GM10266 (cell line): ENCODE measurements at regions not wholly inside any gene's neighbourhood (a gene's known extent, or its start where the extent isn't known, plus 50 kb on each side); places are given as distances from the start of the nearest gene placed in this dataset.

Experiments used
- DNase-seq: peaks from one replicate; pipeline ENCODE4 v3.0.0; 2012; ENCODE audit errors: extremely low spot score
- TF ChIP-seq, protein P1 (sequence below): IDR thresholded peaks from 2 replicates; pipeline ENCODE4 v1.5.1; 2012; ENCODE audit warnings: mild to moderate bottlenecking, low read depth; ENCODE audit not compliant: control insufficient read depth, insufficient read depth; ENCODE audit errors: missing control alignments

DNA sequence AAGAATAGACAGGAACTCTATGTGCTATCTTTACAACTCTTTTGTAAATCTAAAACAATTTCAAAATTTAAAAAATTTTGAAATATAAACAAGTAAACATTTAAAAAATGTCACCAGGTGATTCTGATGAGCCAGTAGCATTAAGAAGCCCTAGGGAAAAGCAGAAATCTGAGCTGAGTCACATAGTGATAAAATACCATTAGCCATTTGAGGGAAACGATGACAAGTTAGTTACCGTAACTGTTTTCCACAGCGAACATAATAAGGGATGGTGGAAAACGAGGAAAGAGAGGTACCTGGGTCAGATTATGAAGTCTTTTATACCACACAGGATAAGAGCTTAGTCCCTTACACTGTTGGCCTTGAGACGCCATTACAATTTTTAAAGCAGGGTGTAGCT, 55.5 kb downstream of the PRR15 start:
- TF ChIP-seq, protein P1, sequence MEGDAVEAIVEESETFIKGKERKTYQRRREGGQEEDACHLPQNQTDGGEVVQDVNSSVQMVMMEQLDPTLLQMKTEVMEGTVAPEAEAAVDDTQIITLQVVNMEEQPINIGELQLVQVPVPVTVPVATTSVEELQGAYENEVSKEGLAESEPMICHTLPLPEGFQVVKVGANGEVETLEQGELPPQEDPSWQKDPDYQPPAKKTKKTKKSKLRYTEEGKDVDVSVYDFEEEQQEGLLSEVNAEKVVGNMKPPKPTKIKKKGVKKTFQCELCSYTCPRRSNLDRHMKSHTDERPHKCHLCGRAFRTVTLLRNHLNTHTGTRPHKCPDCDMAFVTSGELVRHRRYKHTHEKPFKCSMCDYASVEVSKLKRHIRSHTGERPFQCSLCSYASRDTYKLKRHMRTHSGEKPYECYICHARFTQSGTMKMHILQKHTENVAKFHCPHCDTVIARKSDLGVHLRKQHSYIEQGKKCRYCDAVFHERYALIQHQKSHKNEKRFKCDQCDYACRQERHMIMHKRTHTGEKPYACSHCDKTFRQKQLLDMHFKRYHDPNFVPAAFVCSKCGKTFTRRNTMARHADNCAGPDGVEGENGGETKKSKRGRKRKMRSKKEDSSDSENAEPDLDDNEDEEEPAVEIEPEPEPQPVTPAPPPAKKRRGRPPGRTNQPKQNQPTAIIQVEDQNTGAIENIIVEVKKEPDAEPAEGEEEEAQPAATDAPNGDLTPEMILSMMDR: no peak
- no peak for DNase-seq

DNA sequence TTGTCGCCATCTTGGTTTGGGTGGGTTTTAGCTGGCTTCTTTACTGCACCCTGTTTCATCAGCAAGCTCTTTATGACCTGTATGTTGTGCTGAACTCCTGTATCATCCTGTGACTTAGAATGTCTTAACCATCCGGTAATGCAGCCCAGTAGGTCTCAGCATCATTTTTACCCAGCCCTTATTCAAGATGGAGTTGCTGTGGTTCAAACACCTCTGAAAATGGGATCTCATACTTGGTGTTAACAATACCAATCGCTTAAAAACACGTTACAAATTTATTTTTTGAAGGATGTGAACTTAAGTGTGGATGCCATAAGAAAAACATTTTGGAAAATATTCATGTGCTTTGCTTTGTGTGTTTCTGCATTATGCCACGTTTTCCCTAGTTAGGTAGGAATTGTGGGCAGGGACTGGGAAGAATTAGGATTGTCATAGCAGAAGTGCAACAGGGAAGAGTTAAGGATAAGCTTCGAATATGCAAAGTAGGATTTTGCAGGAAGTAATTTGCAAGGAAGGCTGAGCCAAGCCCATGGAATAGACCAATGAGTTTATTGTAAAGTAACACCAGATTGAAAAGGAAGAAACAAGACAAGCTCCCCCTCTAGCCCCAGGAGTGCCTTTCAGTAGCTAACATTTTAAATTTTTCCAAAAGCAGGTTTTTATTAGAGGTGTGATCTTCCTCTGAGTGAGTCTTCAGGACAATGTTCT, 56.4 kb downstream of the PRR15 start:
- no peak for DNase-seq
- TF ChIP-seq, protein P1: no peak

DNA sequence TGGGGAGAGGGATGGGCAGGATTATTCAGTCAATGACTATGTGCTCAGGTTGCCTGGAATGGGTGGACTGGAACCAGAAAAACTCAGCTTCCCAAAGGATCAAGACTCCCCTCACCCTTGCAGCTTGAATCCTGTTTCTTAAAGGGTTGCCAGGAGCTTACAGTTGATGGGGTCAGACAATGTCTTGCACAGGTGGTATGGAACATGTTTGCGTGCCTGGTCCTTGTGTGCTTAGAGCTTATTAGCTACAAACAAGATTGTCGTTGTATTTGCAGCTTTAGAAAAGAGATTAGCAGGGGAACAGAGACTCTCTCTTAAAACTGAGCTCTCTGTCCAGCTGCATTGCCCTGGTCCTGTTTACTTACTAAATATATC, 56.9 kb downstream of the PRR15 start:
- DNase-seq: no peak
- TF ChIP-seq, protein P1: no peak

DNA sequence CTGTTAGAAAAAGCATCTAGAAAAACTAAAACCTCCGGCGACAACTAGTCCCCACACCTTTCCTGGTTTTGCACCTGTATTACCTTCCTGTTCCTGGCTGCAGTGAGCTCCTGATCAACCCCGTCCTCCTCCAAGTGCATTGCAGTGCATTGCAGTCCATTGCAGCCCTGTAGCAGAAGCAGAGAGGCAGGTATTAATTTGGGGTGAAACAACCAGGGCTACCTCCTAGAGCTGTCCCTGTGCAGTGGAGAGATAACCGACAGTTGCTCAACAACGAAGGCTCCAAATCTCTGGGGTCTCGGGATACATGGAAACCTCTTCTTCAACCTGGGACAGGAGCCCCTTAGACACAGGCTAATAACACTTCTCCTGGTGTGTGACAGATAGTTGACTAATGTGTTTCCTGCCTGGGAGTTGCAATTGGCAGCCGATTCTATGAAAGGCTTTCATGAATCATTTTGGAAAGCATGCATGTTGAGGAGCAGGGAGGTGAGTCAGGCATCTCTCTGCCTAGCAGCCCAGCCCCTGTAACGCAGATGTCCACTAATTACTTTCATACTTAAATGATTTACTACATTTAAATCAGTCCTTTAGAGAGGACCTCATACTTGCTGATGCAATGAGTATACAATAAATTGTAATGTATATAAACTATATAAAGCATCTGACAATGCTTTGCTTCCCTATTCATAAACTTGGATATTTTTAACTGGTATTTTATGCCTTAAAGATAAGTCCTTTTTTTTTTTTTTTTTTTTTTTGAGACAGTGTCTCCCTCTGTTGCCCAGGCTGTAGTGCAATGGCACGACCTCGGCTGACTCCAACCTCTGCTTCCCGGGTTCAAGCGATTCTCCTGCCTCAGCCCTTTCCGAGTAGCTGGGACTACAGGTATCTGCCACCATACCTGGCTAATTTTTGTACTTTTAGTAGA, 59.0 kb downstream of the PRR15 start:
- TF ChIP-seq, protein P1: no peak
- no peak for DNase-seq

- TF ChIP-seq, protein P1: no peak
- no peak for DNase-seq
Observed at GRCh38 chr7:29623973-29624372, 60.3 kb downstream of the PRR15 start.

GRCh38 chr7:29626730-29627129, 63.1 kb downstream of the PRR15 start:
- no peak for DNase-seq
- TF ChIP-seq, protein P1: no peak

DNA sequence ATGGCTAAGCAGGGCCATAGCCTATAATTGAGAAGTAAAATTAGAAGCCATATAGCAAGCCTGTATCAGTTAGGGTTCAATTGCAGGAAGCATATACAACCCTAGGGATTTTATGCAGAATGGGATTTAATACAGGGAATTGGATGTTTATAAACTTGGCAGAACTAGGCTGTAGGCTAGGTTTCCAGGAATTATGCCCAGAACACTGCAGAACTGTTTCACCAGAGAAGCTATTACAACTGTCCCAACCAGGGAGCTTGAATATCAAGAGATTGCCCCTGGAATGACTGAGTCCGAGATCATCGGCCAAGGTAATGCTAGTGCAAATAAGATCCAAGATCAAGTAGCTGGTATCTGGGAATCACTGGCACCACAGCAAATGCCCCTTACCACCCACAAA, 64.0 kb downstream of the PRR15 start:
- no peak for DNase-seq

More for the DNA sequence above, 64.0 kb downstream of the PRR15 start:
- TF ChIP-seq, protein P1: no peak
